CD8-positive, alpha-beta memory T cell (primary cell): ENCODE measurements at regions not wholly inside any gene's neighbourhood (a gene's known extent, or its start where the extent isn't known, plus 50 kb on each side); places are given as distances from the start of the nearest gene placed in this dataset.

Source experiments
- CTCF ChIA-PET: fragments of 350-600 bp; sonication (Branson Sonifier 250); formaldehyde crosslinking; loops from one replicate; lab custom pipeline; 2021; ENCODE audit warnings: antibody characterized with exemption; lab: Charles Lee
- POLR2A ChIA-PET: fragments of 350-600 bp; sonication (Branson Sonifier 250); formaldehyde crosslinking; loops from one replicate; lab custom pipeline; 2021; ENCODE audit warnings: antibody characterized with exemption; lab: Charles Lee
- DNase-seq, 5 donors: peaks; one replicate each; pipeline versions ENCODE4 v3.0.0 to v3.0.0-alpha.2; 2020 to 2022; ENCODE audit warnings: mixed read lengths in 1 of 5
- H3K27ac ChIP-seq: one replicate; pipeline ENCODE4 v1.7.0; 2013; ENCODE audit warnings: low read depth, mild to moderate bottlenecking, low read length, moderate library complexity
- H3K27me3 ChIP-seq: 2 replicates; pipeline ENCODE4 v1.7.0; 2013; ENCODE audit warnings: low read length, mild to moderate bottlenecking; ENCODE audit not compliant: insufficient read depth, poor library complexity, severe bottlenecking
- H3K36me3 ChIP-seq: 2 replicates; pipeline ENCODE4 v1.7.0; 2013; ENCODE audit warnings: mild to moderate bottlenecking, low read length, moderate library complexity; ENCODE audit not compliant: insufficient read depth
- H3K4me1 ChIP-seq: 2 replicates; pipeline ENCODE4 v1.7.0; 2013; ENCODE audit warnings: mild to moderate bottlenecking, low read length, moderate library complexity; ENCODE audit not compliant: insufficient read depth
- H3K4me3 ChIP-seq: 2 replicates; pipeline ENCODE4 v1.7.0; 2013; ENCODE audit warnings: mild to moderate bottlenecking, low read length
- H3K9me3 ChIP-seq: 2 replicates; pipeline ENCODE4 v1.7.0; 2013; ENCODE audit warnings: mild to moderate bottlenecking, low read length
- H3K27ac Mint-ChIP-seq, 8 donors: one replicate each; pipeline ENCODE4 v1.8.0; 2020 to 2021; ENCODE audit warnings: mixed read lengths in 8 of 8, mild to moderate bottlenecking in 6 of 8, inconsistent platforms in 3 of 8, moderate library complexity in 3 of 8
- H3K27me3 Mint-ChIP-seq, 2 donors: one replicate each; pipeline ENCODE4 v1.8.0; 2020 to 2021; ENCODE audit warnings: mixed read lengths in 2 of 2, mild to moderate bottlenecking in 1 of 2, moderate library complexity in 1 of 2
- H3K36me3 Mint-ChIP-seq, 3 donors: one replicate each; pipeline ENCODE4 v1.8.0; 2020 to 2021; ENCODE audit warnings: mixed read lengths in 3 of 3, inconsistent platforms in 1 of 3, mild to moderate bottlenecking in 1 of 3
- H3K4me1 Mint-ChIP-seq, 3 donors: one replicate each; pipeline ENCODE4 v1.8.0; 2020 to 2021; ENCODE audit warnings: mixed read lengths in 3 of 3, inconsistent platforms in 1 of 3, mild to moderate bottlenecking in 1 of 3
- H3K4me3 Mint-ChIP-seq, 7 donors: one replicate each; pipeline ENCODE4 v1.8.0; 2020 to 2021; ENCODE audit warnings: mixed read lengths in 7 of 7, mild to moderate bottlenecking in 6 of 7, moderate library complexity in 4 of 7, inconsistent platforms in 2 of 7
- H3K9me3 Mint-ChIP-seq, 5 donors: one replicate each; pipeline ENCODE4 v1.8.0; 2020 to 2022; ENCODE audit warnings: mixed read lengths in 5 of 5, mild to moderate bottlenecking in 3 of 5, moderate library complexity in 2 of 5, inconsistent platforms in 1 of 5

GRCh38 chr3:59327376-59327808 lies 277.6 kb upstream of the CFAP20DC start:
- Mint-ChIP-seq H3K27ac (no peak overlapping the region), H3K9me3 (peaks cover 0 to 2% (median 0%) of the 10 kb centered on the region in 5 donors), H3K27me3 (no peaks in the 10 kb centered on the region), H3K36me3 (no peaks in the 10 kb centered on the region), H3K4me3 (no peak overlapping the region), H3K4me1 (no peaks in the 10 kb centered on the region)
- no peaks in the 10 kb centered on the region for H3K4me1 ChIP-seq
- no peaks in the 10 kb centered on the region for H3K36me3 ChIP-seq
- DNase-seq = no peak
- no peaks in the 10 kb centered on the region for H3K9me3 ChIP-seq
- no peaks in the 10 kb centered on the region for H3K27me3 ChIP-seq
- CTCF ChIA-PET = no interaction called here
- POLR2A ChIA-PET = no interaction called here
- H3K27ac ChIP-seq = no peak overlapping the region
- no peak overlapping the region for H3K4me3 ChIP-seq

GRCh38 chr3:59326246-59327024 lies 276.6 kb upstream of the CFAP20DC start:
- no peaks in the 10 kb centered on the region for H3K27me3 Mint-ChIP-seq
- no peak for DNase-seq
- POLR2A ChIA-PET = no interaction called here
- H3K9me3 ChIP-seq = no peaks in the 10 kb centered on the region
- H3K27me3 ChIP-seq = no peaks in the 10 kb centered on the region
- no peaks in the 10 kb centered on the region for H3K4me1 ChIP-seq
- H3K27ac ChIP-seq = no peak overlapping the region
- no peaks in the 10 kb centered on the region for H3K36me3 Mint-ChIP-seq
- H3K4me1 Mint-ChIP-seq = no peaks in the 10 kb centered on the region
- H3K36me3 ChIP-seq = no peaks in the 10 kb centered on the region
- CTCF ChIA-PET = no interaction called here
- H3K4me3 ChIP-seq = no peak overlapping the region
- peak overlapping the region in 1 of 8 donors; percentile 56 for H3K27ac Mint-ChIP-seq
- no peak overlapping the region for H3K4me3 Mint-ChIP-seq
- H3K9me3 Mint-ChIP-seq = peaks cover 0 to 2% (median 0%) of the 10 kb centered on the region in 5 donors

GRCh38 chr3:59321881-59322540 lies 272.2 kb upstream of the CFAP20DC start:
- Mint-ChIP-seq H3K4me1 (no peaks in the 10 kb centered on the region), H3K27me3 (no peaks in the 10 kb centered on the region), H3K4me3 (no peak overlapping the region), H3K27ac (no peak overlapping the region), H3K9me3 (peaks cover 0 to 1% (median 0%) of the 10 kb centered on the region in 5 donors), H3K36me3 (no peaks in the 10 kb centered on the region)
- Histone ChIP-seq H3K9me3 (no peaks in the 10 kb centered on the region), H3K4me3 (no peak overlapping the region), H3K27ac (no peak overlapping the region), H3K36me3 (no peaks in the 10 kb centered on the region), H3K27me3 (no peaks in the 10 kb centered on the region), H3K4me1 (no peaks in the 10 kb centered on the region)
- DNase-seq = no peak
- ChIA-PET CTCF (no interaction called here), POLR2A (no interaction called here)

GRCh38 chr3:59320080-59320479 lies 270.3 kb upstream of the CFAP20DC start:
- Mint-ChIP-seq H3K9me3 (no peaks in the 10 kb centered on the region), H3K4me1 (peaks cover 5 to 11% (median 9%) of the 10 kb centered on the region in 3 donors), H3K4me3 (no peak overlapping the region), H3K27ac (no peak overlapping the region), H3K27me3 (no peaks in the 10 kb centered on the region), H3K36me3 (no peaks in the 10 kb centered on the region)
- Histone ChIP-seq H3K4me1 (no peaks in the 10 kb centered on the region), H3K27ac (no peak overlapping the region), H3K9me3 (no peaks in the 10 kb centered on the region), H3K4me3 (no peak overlapping the region), H3K36me3 (no peaks in the 10 kb centered on the region), H3K27me3 (no peaks in the 10 kb centered on the region)
- CTCF ChIA-PET = interaction anchor here (0.9 kb wide), 1 partner anchor 538 kb away, joined by 3 read pairs; no protein-coding TSS in a partner anchor
- no peak for DNase-seq
- POLR2A ChIA-PET = no interaction called here

- no peak overlapping the region for H3K4me3 ChIP-seq
- peaks cover 5 to 11% (median 9%) of the 10 kb centered on the region in 3 donors for H3K4me1 Mint-ChIP-seq
- no peak overlapping the region for H3K27ac Mint-ChIP-seq
- H3K27me3 ChIP-seq = no peaks in the 10 kb centered on the region
- no peaks in the 10 kb centered on the region for H3K27me3 Mint-ChIP-seq
- H3K9me3 Mint-ChIP-seq = no peaks in the 10 kb centered on the region
- no peaks in the 10 kb centered on the region for H3K9me3 ChIP-seq
- H3K36me3 Mint-ChIP-seq = no peaks in the 10 kb centered on the region
- H3K27ac ChIP-seq = no peak overlapping the region
- H3K4me1 ChIP-seq = no peaks in the 10 kb centered on the region
- ChIA-PET CTCF (no interaction called here), POLR2A (no interaction called here)
- no peaks in the 10 kb centered on the region for H3K36me3 ChIP-seq
- no peak for DNase-seq
- no peak overlapping the region for H3K4me3 Mint-ChIP-seq
Observed at GRCh38 chr3:59319442-59319841, 269.6 kb upstream of the CFAP20DC start.

GRCh38 chr3:59318881-59319280 lies 269.1 kb upstream of the CFAP20DC start:
- Histone ChIP-seq H3K27ac (no peak overlapping the region), H3K4me1 (no peaks in the 10 kb centered on the region), H3K9me3 (no peaks in the 10 kb centered on the region), H3K4me3 (no peak overlapping the region), H3K36me3 (no peaks in the 10 kb centered on the region), H3K27me3 (no peaks in the 10 kb centered on the region)
- Mint-ChIP-seq H3K27me3 (no peaks in the 10 kb centered on the region), H3K4me3 (no peak overlapping the region), H3K4me1 (peaks cover 5 to 11% (median 9%) of the 10 kb centered on the region in 3 donors), H3K27ac (no peak overlapping the region), H3K36me3 (no peaks in the 10 kb centered on the region), H3K9me3 (no peaks in the 10 kb centered on the region)
- ChIA-PET CTCF (no interaction called here), POLR2A (no interaction called here)
- DNase-seq = no peak

- Mint-ChIP-seq H3K4me3 (no peak overlapping the region), H3K4me1 (peaks cover 5 to 11% (median 9%) of the 10 kb centered on the region in 3 donors), H3K27me3 (no peaks in the 10 kb centered on the region), H3K9me3 (no peaks in the 10 kb centered on the region), H3K36me3 (no peaks in the 10 kb centered on the region), H3K27ac (no peak overlapping the region)
- CTCF ChIA-PET = no interaction called here
- no peaks in the 10 kb centered on the region for H3K4me1 ChIP-seq
- no peak overlapping the region for H3K4me3 ChIP-seq
- H3K27ac ChIP-seq = no peak overlapping the region
- no peaks in the 10 kb centered on the region for H3K27me3 ChIP-seq
- POLR2A ChIA-PET = no interaction called here
- no peak for DNase-seq
- H3K36me3 ChIP-seq = no peaks in the 10 kb centered on the region
- no peaks in the 10 kb centered on the region for H3K9me3 ChIP-seq
Observed at GRCh38 chr3:59317386-59317785, 267.6 kb upstream of the CFAP20DC start.

- H3K4me3 ChIP-seq = no peak overlapping the region
- CTCF ChIA-PET = no interaction called here
Observed at GRCh38 chr3:59316688-59317275, 267.0 kb upstream of the CFAP20DC start.

More at GRCh38 chr3:59316688-59317275, 267.0 kb upstream of the CFAP20DC start:
- POLR2A ChIA-PET = no interaction called here
- Mint-ChIP-seq H3K27me3 (peaks cover 0 to 2% of the 10 kb centered on the region in 2 donors), H3K9me3 (no peaks in the 10 kb centered on the region), H3K27ac (no peak overlapping the region), H3K4me3 (no peak overlapping the region), H3K36me3 (no peaks in the 10 kb centered on the region), H3K4me1 (peaks cover 5 to 11% (median 9%) of the 10 kb centered on the region in 3 donors)
- H3K27ac ChIP-seq = no peak overlapping the region
- H3K36me3 ChIP-seq = no peaks in the 10 kb centered on the region
- no peaks in the 10 kb centered on the region for H3K9me3 ChIP-seq
- DNase-seq = no peak
- no peaks in the 10 kb centered on the region for H3K27me3 ChIP-seq
- H3K4me1 ChIP-seq = no peaks in the 10 kb centered on the region
